WTC11 (cell line): ENCODE measurements at regions not wholly inside any gene's neighbourhood (a gene's known extent, or its start where the extent isn't known, plus 50 kb on each side); places are given as distances from the start of the nearest gene placed in this dataset.

Experiments
- ATAC-seq: fragments of 200-7000 bp; cut with Tn5 transposase; 2 replicates; pipeline ENCODE4 v1.10.0; 2021; ENCODE audit warnings: mild to moderate bottlenecking, moderate library complexity
- CTCF ChIA-PET: fragments of 300-600 bp; sonication (Branson Sonifier 250); formaldehyde crosslinking; loops from one replicate; lab custom pipeline; 2021; ENCODE audit warnings: antibody characterized with exemption; lab: Charles Lee
- POLR2A ChIA-PET: fragments of 350-600 bp; sonication (Branson Sonifier 250); formaldehyde crosslinking; loops from one replicate; lab custom pipeline; 2021; ENCODE audit warnings: antibody characterized with exemption; lab: Charles Lee
- DNase-seq: peaks from one replicate; pipeline ENCODE4 v3.0.0; 2021; ENCODE audit warnings: low spot score
- H3K27ac Mint-ChIP-seq: 2 replicates; pipeline ENCODE4 v1.8.0; 2021; ENCODE audit warnings: mixed read lengths
- H3K27me3 Mint-ChIP-seq: 2 replicates; pipeline ENCODE4 v1.8.0; 2021; ENCODE audit warnings: low read depth, mild to moderate bottlenecking, moderate library complexity, mixed read lengths
- H3K36me3 Mint-ChIP-seq: 2 replicates; pipeline ENCODE4 v1.8.0; 2021; ENCODE audit warnings: mixed read lengths
- H3K4me1 Mint-ChIP-seq: 2 replicates; pipeline ENCODE4 v1.8.0; 2022; ENCODE audit warnings: mixed read lengths
- H3K4me3 Mint-ChIP-seq: 2 replicates; pipeline ENCODE4 v1.8.0; 2021; ENCODE audit warnings: mild to moderate bottlenecking, moderate library complexity, mixed read lengths
- H3K9me3 Mint-ChIP-seq: 2 replicates; pipeline ENCODE4 v1.8.0; 2021; ENCODE audit warnings: mixed read lengths
- AFF4 ChIP-seq: sonication (generic); formaldehyde crosslinking; IDR thresholded peaks from 2 replicates; pipeline ENCODE4 v1.8.1; 2023; ENCODE audit warnings: mild to moderate bottlenecking, missing genetic modification reagents, borderline replicate concordance
- AR ChIP-seq: fragments of 250-450 bp; sonication (Bioruptor Pico); IDR thresholded peaks from 2 replicates; pipeline ENCODE4 v1.9.0; 2021; ENCODE audit warnings: mild to moderate bottlenecking
- ATF2 ChIP-seq: sonication (generic); formaldehyde crosslinking; IDR thresholded peaks from 2 replicates; pipeline ENCODE4 v1.8.1; 2022; ENCODE audit warnings: low read depth, missing genetic modification reagents, borderline replicate concordance
- CREM ChIP-seq: sonication (generic); formaldehyde crosslinking; IDR thresholded peaks from 2 replicates; pipeline ENCODE4 v1.8.1; 2022; ENCODE audit warnings: mild to moderate bottlenecking, missing genetic modification reagents, moderate library complexity
- E2F4 ChIP-seq: sonication (generic); formaldehyde crosslinking; IDR thresholded peaks from 2 replicates; pipeline ENCODE4 v1.8.1; 2022; ENCODE audit warnings: low read depth, mild to moderate bottlenecking, moderate library complexity, missing genetic modification reagents, borderline replicate concordance
- E2F5 ChIP-seq: sonication (generic); formaldehyde crosslinking; IDR thresholded peaks from 2 replicates; pipeline ENCODE4 v1.8.1; 2022; ENCODE audit warnings: mild to moderate bottlenecking, moderate library complexity, missing genetic modification reagents
- FOXP1 ChIP-seq: sonication (generic); formaldehyde crosslinking; IDR thresholded peaks from 2 replicates; pipeline ENCODE4 v1.8.0; 2022; ENCODE audit warnings: missing genetic modification reagents, mild to moderate bottlenecking, moderate library complexity, borderline replicate concordance
- KAT7 ChIP-seq: sonication (generic); formaldehyde crosslinking; IDR thresholded peaks from 2 replicates; pipeline ENCODE4 v1.8.1; 2023; ENCODE audit warnings: missing genetic modification reagents, mild to moderate bottlenecking, borderline replicate concordance
- MLX ChIP-seq: sonication (generic); formaldehyde crosslinking; IDR thresholded peaks from 2 replicates; pipeline ENCODE4 v1.8.1; 2023; ENCODE audit warnings: mild to moderate bottlenecking, missing genetic modification reagents, moderate library complexity
- NFATC4 ChIP-seq: fragments of 250-450 bp; sonication (Bioruptor Pico); IDR thresholded peaks from 2 replicates; pipeline ENCODE4 v1.9.0; 2021; ENCODE audit warnings: mild to moderate bottlenecking
- NFYB ChIP-seq: sonication (generic); formaldehyde crosslinking; conservative IDR thresholded peaks from 2 replicates; pipeline ENCODE4 v1.8.0; 2022; ENCODE audit warnings: low read depth, missing genetic modification reagents
- SMAD3 ChIP-seq: sonication (generic); formaldehyde crosslinking; IDR thresholded peaks from 2 replicates; pipeline ENCODE4 v1.8.0; 2022; ENCODE audit warnings: missing genetic modification reagents, mild to moderate bottlenecking, borderline replicate concordance
- SP1 ChIP-seq: sonication (generic); formaldehyde crosslinking; conservative IDR thresholded peaks from 2 replicates; pipeline ENCODE4 v1.8.1; 2022; ENCODE audit warnings: missing genetic modification reagents
- ZNF232 ChIP-seq: sonication (generic); formaldehyde crosslinking; IDR thresholded peaks from 2 replicates; pipeline ENCODE4 v1.8.0; 2022; ENCODE audit warnings: mild to moderate bottlenecking, missing genetic modification reagents

GRCh38 chr20:60638430-60639098 is 613.5 kb upstream of the CDH4 start (continued):
- TF ChIP-seq SP1 (CRISPR knock-in tag) (no peak), ATF2 (CRISPR knock-in tag) (no peak)

GRCh38 chr20:60641879-60642447 is 610.1 kb upstream of the CDH4 start:
- Mint-ChIP-seq H3K4me3 (no peak overlapping the region), H3K27me3 (peaks cover 47% of the 10 kb centered on the region), H3K27ac (no peak overlapping the region), H3K4me1 (peaks cover 6% of the 10 kb centered on the region; the same call in 1 of the 2 replicates), H3K36me3 (peaks cover 28% of the 10 kb centered on the region), H3K9me3 (peaks cover 58% of the 10 kb centered on the region)
- CTCF ChIA-PET, result no interaction called here
- TF ChIP-seq E2F4 (no peak), E2F5 (CRISPR knock-in tag) (no peak), KAT7 (CRISPR knock-in tag) (no peak), NFYB (no peak), ZNF232 (CRISPR knock-in tag) (no peak), AR (CRISPR knock-in tag) (no peak), FOXP1 (no peak)
- DNase-seq (no peak), ATAC-seq (no peak)
- POLR2A ChIA-PET, result no interaction called here

GRCh38 chr20:60642541-60642940 is 609.5 kb upstream of the CDH4 start:
- H3K27ac Mint-ChIP-seq, result no peak overlapping the region
- peaks cover 29% of the 10 kb centered on the region for H3K36me3 Mint-ChIP-seq
- peaks cover 6% of the 10 kb centered on the region; the same call in 1 of the 2 replicates for H3K4me1 Mint-ChIP-seq
- no peak overlapping the region for H3K4me3 Mint-ChIP-seq
- ChIA-PET CTCF (no interaction called here), POLR2A (no interaction called here)
- ATAC-seq (no peak), DNase-seq (no peak)
- peaks cover 58% of the 10 kb centered on the region for H3K9me3 Mint-ChIP-seq
- peaks cover 48% of the 10 kb centered on the region for H3K27me3 Mint-ChIP-seq
- TF ChIP-seq CREM (CRISPR knock-in tag) (no peak), MLX (CRISPR knock-in tag) (no peak), SMAD3 (no peak), NFATC4 (no peak), AFF4 (CRISPR knock-in tag) (no peak), E2F4 (no peak)
